KMS-11 (cell line): ENCODE measurements at regions not wholly inside any gene's neighbourhood (a gene's known extent, or its start where the extent isn't known, plus 50 kb on each side); places are given as distances from the start of the nearest gene placed in this dataset.

Source experiments
- H2AFZ ChIP-seq: fragments of 200-600 bp; sonication (generic); 2 replicates; pipeline ENCODE4 v1.6.1; 2016; ENCODE audit warnings: antibody characterized with exemption, mixed run types, low read depth
- H3K27ac ChIP-seq: fragments of 200-600 bp; sonication (generic); 2 replicates; pipeline ENCODE4 v1.6.1; 2016; ENCODE audit warnings: mild to moderate bottlenecking, mixed run types
- H3K27me3 ChIP-seq: fragments of 200-600 bp; sonication (generic); 2 replicates; pipeline ENCODE4 v1.6.1; 2017; ENCODE audit warnings: mild to moderate bottlenecking, low read depth, mixed run types, moderate library complexity; ENCODE audit not compliant: insufficient read depth
- H3K36me3 ChIP-seq: fragments of 200-600 bp; sonication (generic); 2 replicates; pipeline ENCODE4 v1.6.1; 2017; ENCODE audit warnings: mild to moderate bottlenecking, mixed run types; ENCODE audit not compliant: insufficient read depth
- H3K4me1 ChIP-seq: fragments of 200-600 bp; sonication (generic); 2 replicates; pipeline ENCODE4 v1.6.1; 2016; ENCODE audit warnings: mild to moderate bottlenecking, low read depth, mixed run types; ENCODE audit not compliant: poor library complexity, severe bottlenecking
- H3K4me2 ChIP-seq: fragments of 200-600 bp; sonication (generic); 2 replicates; pipeline ENCODE4 v1.7.0; 2016; ENCODE audit warnings: mild to moderate bottlenecking, mixed run types
- H3K4me3 ChIP-seq: fragments of 200-600 bp; sonication (generic); IDR thresholded peaks from 2 replicates; pipeline ENCODE4 v1.6.1; 2017; ENCODE audit warnings: low read depth, low read length, mixed read lengths; ENCODE audit not compliant: insufficient read depth
- H3K79me2 ChIP-seq: fragments of 200-600 bp; sonication (generic); 2 replicates; pipeline ENCODE4 v1.6.1; 2016; ENCODE audit warnings: low read depth, mixed run types; ENCODE audit not compliant: insufficient read depth
- H3K9ac ChIP-seq: fragments of 200-600 bp; sonication (generic); 2 replicates; pipeline ENCODE4 v1.6.1; 2016; ENCODE audit warnings: mild to moderate bottlenecking, mixed run types
- H4K20me1 ChIP-seq: fragments of 200-600 bp; sonication (generic); 2 replicates; pipeline ENCODE4 v1.6.1; 2016; ENCODE audit warnings: mild to moderate bottlenecking, mixed run types; ENCODE audit not compliant: insufficient read depth
- TF ChIP-seq, protein P1 (sequence below): fragments of 200-600 bp; sonication (generic); conservative IDR thresholded peaks from 2 replicates; pipeline ENCODE4 v1.6.1; 2017; ENCODE audit warnings: low read depth, mild to moderate bottlenecking, antibody characterized with exemption, low read length, moderate library complexity, mixed read lengths

DNA sequence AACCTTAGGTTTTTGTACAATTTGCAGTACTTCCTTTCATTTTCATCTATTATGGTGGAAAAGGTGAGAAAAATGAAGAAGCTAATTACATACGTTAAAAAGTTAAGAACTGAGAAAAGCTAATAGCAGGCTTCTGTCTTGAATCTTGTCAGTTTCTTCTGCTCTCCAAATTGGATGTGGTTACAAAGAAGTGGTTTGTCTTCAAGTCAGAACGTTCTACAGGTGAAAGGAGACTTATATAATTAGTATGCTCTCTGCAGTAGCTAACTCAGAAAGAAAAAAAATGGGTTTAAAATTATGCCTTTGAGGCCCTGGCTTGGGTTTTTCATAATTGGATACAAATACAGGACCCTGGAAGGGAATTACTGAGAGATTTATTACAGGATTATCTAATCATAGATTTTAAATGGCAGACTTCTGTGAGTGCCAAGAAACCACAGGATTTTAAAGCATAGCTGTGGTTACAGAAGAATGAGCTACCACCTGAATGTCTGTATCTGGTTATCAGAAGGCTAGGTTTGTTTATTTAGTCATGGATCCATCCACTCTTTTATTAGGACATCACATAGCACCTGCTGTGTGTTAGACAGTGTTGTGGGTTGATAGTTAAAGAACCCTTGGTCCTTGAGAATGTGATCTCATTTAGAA is 528.1 kb upstream of the MCTP2 start:
- no peak overlapping the region for H3K27ac ChIP-seq
- no peaks in the 10 kb centered on the region for H3K79me2 ChIP-seq
- H4K20me1 ChIP-seq, result no peaks in the 10 kb centered on the region
- H3K4me1 ChIP-seq, result no peaks in the 10 kb centered on the region
- H3K4me3 ChIP-seq, result no peak overlapping the region
- TF ChIP-seq, protein P1, sequence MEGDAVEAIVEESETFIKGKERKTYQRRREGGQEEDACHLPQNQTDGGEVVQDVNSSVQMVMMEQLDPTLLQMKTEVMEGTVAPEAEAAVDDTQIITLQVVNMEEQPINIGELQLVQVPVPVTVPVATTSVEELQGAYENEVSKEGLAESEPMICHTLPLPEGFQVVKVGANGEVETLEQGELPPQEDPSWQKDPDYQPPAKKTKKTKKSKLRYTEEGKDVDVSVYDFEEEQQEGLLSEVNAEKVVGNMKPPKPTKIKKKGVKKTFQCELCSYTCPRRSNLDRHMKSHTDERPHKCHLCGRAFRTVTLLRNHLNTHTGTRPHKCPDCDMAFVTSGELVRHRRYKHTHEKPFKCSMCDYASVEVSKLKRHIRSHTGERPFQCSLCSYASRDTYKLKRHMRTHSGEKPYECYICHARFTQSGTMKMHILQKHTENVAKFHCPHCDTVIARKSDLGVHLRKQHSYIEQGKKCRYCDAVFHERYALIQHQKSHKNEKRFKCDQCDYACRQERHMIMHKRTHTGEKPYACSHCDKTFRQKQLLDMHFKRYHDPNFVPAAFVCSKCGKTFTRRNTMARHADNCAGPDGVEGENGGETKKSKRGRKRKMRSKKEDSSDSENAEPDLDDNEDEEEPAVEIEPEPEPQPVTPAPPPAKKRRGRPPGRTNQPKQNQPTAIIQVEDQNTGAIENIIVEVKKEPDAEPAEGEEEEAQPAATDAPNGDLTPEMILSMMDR, result no peak
- no peak overlapping the region for H2AFZ ChIP-seq
- H3K36me3 ChIP-seq, result no peaks in the 10 kb centered on the region
- no peak overlapping the region for H3K4me2 ChIP-seq
- no peak overlapping the region for H3K9ac ChIP-seq
- no peaks in the 10 kb centered on the region for H3K27me3 ChIP-seq

DNA sequence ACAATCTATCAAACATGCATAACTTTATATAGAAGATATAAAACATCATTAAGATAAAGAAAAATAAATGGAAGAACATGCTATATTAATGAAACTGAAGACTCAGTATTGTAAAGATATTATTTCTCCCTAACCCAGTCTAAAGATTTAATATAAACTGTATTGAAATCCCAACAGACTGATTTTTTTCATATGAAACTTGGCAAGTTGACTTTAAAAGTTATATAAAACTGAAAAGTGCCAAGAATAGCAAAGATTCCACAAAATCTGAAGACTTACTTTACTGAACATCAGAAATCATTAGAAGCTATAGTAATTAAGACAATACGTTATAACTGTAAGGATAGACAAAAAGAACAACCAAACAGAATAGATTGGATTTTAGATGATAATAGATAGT is 531.3 kb upstream of the MCTP2 start:
- H3K9ac ChIP-seq, result no peak overlapping the region
- TF ChIP-seq, protein P1, result no peak
- no peak overlapping the region for H2AFZ ChIP-seq
- no peak overlapping the region for H3K4me3 ChIP-seq
- H3K27ac ChIP-seq, result no peak overlapping the region
- no peaks in the 10 kb centered on the region for H3K36me3 ChIP-seq
- no peaks in the 10 kb centered on the region for H3K79me2 ChIP-seq
- no peaks in the 10 kb centered on the region for H3K4me1 ChIP-seq
- H4K20me1 ChIP-seq, result no peaks in the 10 kb centered on the region
- H3K4me2 ChIP-seq, result no peak overlapping the region
- no peaks in the 10 kb centered on the region for H3K27me3 ChIP-seq

DNA sequence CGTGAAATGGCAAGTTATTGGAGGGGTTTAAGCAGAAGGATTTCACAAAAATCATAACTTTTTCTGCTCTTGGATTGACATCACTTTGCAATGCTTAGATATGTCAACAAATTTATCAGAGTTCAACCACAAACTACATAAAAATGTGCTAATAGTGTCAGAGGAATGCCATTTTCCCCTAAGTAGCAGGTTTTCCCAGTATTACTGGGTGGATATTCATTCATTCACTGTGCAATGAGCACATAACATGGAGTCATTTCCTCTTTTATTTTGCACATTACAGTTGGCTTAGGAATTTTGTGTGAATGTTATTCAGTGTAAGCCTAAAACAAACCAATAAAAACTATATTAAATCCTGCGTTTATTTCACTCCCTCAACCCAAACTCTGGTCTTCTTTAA is 537.3 kb upstream of the MCTP2 start:
- no peak overlapping the region for H3K27ac ChIP-seq
- no peaks in the 10 kb centered on the region for H3K27me3 ChIP-seq
- no peaks in the 10 kb centered on the region for H4K20me1 ChIP-seq
- H2AFZ ChIP-seq, result no peak overlapping the region
- H3K36me3 ChIP-seq, result no peaks in the 10 kb centered on the region
- no peaks in the 10 kb centered on the region for H3K79me2 ChIP-seq
- H3K4me2 ChIP-seq, result no peak overlapping the region
- TF ChIP-seq, protein P1, result no peak
- no peak overlapping the region for H3K9ac ChIP-seq
- no peak overlapping the region for H3K4me3 ChIP-seq
- H3K4me1 ChIP-seq, result no peaks in the 10 kb centered on the region

DNA sequence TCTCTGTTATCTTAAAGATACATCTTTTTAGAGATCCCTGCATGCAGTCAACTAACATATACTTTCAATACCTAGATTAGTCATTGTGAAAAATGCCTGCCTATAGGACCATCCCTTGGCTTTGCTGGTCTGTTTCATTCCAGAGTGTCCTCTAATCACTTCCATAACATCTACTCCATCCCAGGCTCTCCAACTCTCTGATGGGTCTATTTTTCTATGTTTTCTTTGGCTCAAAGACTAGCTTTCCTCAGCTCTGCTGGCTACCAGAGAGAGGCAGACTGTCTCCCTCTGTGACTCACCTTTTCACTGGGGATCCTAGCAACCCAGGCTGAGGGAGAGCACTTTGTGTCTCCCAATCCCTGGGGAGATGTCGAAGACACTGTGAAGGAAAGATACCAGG is 547.7 kb upstream of the MCTP2 start:
- Histone ChIP-seq H3K4me3 (no peak overlapping the region), H3K4me1 (no peaks in the 10 kb centered on the region), H3K79me2 (no peaks in the 10 kb centered on the region), H3K27ac (no peak overlapping the region), H3K27me3 (no peaks in the 10 kb centered on the region), H4K20me1 (no peaks in the 10 kb centered on the region), H2AFZ (no peak overlapping the region), H3K9ac (no peak overlapping the region), H3K36me3 (no peaks in the 10 kb centered on the region), H3K4me2 (no peak overlapping the region)
- TF ChIP-seq, protein P1, result no peak
